T-helper 1 cell treated with Interleukin-12 subunit alpha and Interleukin-12 subunit beta and Interleukin-4 antibody, amounts not matched to agents 30 μg/mL and 1 μg/mL, for 36 hours (primary cell): ENCODE measurements at regions not wholly inside any gene's neighbourhood (a gene's known extent, or its start where the extent isn't known, plus 50 kb on each side); places are given as distances from the start of the nearest gene placed in this dataset.
"Not testable (repeated sequence)": the region's sequence is repeated elsewhere in the genome, so short reads cannot be mapped to it uniquely, and the experiment has no call there.

Source experiments
- H3K27ac Mint-ChIP-seq: one replicate; pipeline ENCODE4 v1.8.0; 2021; ENCODE audit warnings: mild to moderate bottlenecking, mixed read lengths
- H3K27me3 Mint-ChIP-seq: one replicate; pipeline ENCODE4 v1.8.0; 2021; ENCODE audit warnings: low read depth, mixed read lengths
- H3K36me3 Mint-ChIP-seq: one replicate; pipeline ENCODE4 v1.8.0; 2021; ENCODE audit warnings: low read depth, mixed read lengths
- H3K4me1 Mint-ChIP-seq: one replicate; pipeline ENCODE4 v1.8.0; 2021; ENCODE audit warnings: low read depth, mixed read lengths
- H3K4me3 Mint-ChIP-seq: one replicate; pipeline ENCODE4 v1.8.0; 2021; ENCODE audit warnings: mild to moderate bottlenecking, moderate library complexity, mixed read lengths
- H3K9me3 Mint-ChIP-seq: one replicate; pipeline ENCODE4 v1.8.0; 2021; ENCODE audit warnings: mixed read lengths

- Mint-ChIP-seq H3K9me3 (peaks cover 6% of the 10 kb centered on the region), H3K27ac (no peak overlapping the region), H3K4me3 (no peak overlapping the region), H3K27me3 (peaks cover 43% of the 10 kb centered on the region), H3K4me1 (no peaks in the 10 kb centered on the region), H3K36me3 (no peaks in the 10 kb centered on the region)
Observed at GRCh38 chr6:2579804-2580570, 170.7 kb downstream of the MYLK4 start.

GRCh38 chr6:2579241-2579761 is 171.4 kb downstream of the MYLK4 start:
- Mint-ChIP-seq H3K27me3 (peaks cover 49% of the 10 kb centered on the region), H3K9me3 (peaks cover 8% of the 10 kb centered on the region), H3K4me1 (no peaks in the 10 kb centered on the region), H3K27ac (no peak overlapping the region), H3K4me3 (no peak overlapping the region), H3K36me3 (no peaks in the 10 kb centered on the region)

DNA sequence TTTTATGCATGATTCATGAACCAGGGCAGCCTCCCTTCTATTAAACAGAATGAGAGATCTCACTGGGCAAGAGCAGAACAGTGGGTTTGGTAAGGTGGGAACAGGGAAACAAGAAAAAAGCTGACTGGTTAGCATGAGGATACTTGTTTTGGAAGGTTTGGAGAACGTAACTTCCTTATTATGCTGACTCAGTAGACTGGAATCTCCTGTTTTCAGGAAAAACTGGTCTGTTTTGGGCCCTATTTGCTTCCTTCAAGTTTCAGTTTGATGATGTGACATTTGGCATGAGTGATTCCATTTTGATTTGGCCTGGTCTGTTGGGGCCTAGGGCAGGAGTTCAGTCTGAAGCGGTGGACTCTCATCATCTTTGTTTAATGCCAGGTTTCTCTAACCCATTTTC is 172.0 kb downstream of the MYLK4 start:
- Mint-ChIP-seq H3K27me3 (peaks cover 53% of the 10 kb centered on the region), H3K27ac (no peak overlapping the region), H3K36me3 (no peaks in the 10 kb centered on the region), H3K4me3 (no peak overlapping the region), H3K9me3 (peaks cover 8% of the 10 kb centered on the region), H3K4me1 (no peaks in the 10 kb centered on the region)

DNA sequence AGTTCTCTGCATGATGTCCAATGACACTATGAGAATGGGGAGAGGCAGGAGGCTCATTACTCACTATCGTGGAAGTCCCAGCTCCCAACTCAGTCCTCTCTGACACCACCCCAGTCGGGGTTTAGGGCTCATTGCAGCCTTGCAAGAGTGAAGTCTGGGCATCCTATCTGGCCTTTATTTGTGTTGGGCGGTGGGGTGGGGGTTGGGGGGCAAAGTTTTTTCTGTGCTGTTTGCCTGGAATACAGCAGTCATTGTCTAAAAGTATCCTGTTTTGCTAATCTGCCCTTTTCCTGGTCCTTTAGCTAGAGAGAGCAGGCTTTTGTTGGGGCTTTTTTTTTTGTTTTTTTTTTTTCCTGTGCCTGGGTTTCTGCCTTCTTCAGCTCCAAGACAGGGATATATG is 174.2 kb downstream of the MYLK4 start:
- Mint-ChIP-seq H3K4me1 (no peaks in the 10 kb centered on the region), H3K4me3 (no peak overlapping the region), H3K27ac (no peak overlapping the region), H3K36me3 (no peaks in the 10 kb centered on the region), H3K27me3 (peaks cover 58% of the 10 kb centered on the region), H3K9me3 (peaks cover 12% of the 10 kb centered on the region)

- no peak overlapping the region for H3K4me3 Mint-ChIP-seq
- peaks cover 58% of the 10 kb centered on the region for H3K27me3 Mint-ChIP-seq
- H3K36me3 Mint-ChIP-seq, result no peaks in the 10 kb centered on the region
- H3K4me1 Mint-ChIP-seq, result no peaks in the 10 kb centered on the region
- no peak overlapping the region for H3K27ac Mint-ChIP-seq
- peaks cover 12% of the 10 kb centered on the region for H3K9me3 Mint-ChIP-seq
Observed at GRCh38 chr6:2575236-2575635, 175.5 kb downstream of the MYLK4 start.

- Mint-ChIP-seq H3K27me3 (peaks cover 76% of the 10 kb centered on the region), H3K9me3 (peaks cover 17% of the 10 kb centered on the region)
- H3K4me1 Mint-ChIP-seq, H3K36me3 Mint-ChIP-seq, H3K4me3 Mint-ChIP-seq, H3K27ac Mint-ChIP-seq: not testable (repeated sequence)
Observed at GRCh38 chr6:2569420-2569819, 181.3 kb downstream of the MYLK4 start.

- H3K4me3 Mint-ChIP-seq, result no peak overlapping the region
- H3K4me1 Mint-ChIP-seq, result peaks cover 17% of the 10 kb centered on the region
- no peak overlapping the region for H3K27ac Mint-ChIP-seq
- H3K9me3 Mint-ChIP-seq, result peaks cover 13% of the 10 kb centered on the region
- no peaks in the 10 kb centered on the region for H3K36me3 Mint-ChIP-seq
- peaks cover 77% of the 10 kb centered on the region for H3K27me3 Mint-ChIP-seq
Observed at GRCh38 chr6:2566048-2566447, 184.7 kb downstream of the MYLK4 start.

DNA sequence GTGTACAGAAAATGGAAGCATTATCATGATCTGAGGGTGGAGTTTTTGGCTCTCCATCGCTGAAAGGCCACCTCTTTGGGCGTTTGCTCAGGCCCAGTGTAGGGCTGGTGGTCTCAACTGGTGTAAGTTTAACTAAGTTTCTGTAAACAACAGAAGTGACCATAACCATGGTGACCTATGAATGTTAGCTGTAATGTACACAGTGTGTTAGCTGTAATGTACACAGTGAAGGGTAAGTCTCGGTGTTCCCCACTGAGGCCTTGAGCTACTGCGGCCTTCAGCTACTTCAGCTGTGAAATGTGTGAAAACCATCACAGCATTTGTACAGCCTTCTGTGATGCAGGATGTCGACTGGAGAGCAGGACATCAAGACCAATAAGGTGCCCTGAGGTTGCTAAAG is 185.2 kb downstream of the MYLK4 start:
- Mint-ChIP-seq H3K27ac (no peak overlapping the region), H3K27me3 (peaks cover 77% of the 10 kb centered on the region), H3K36me3 (no peaks in the 10 kb centered on the region), H3K4me1 (peaks cover 17% of the 10 kb centered on the region), H3K9me3 (peaks cover 13% of the 10 kb centered on the region), H3K4me3 (no peak overlapping the region)

GRCh38 chr6:2563635-2564034 is 187.1 kb downstream of the MYLK4 start:
- Mint-ChIP-seq H3K36me3 (no peaks in the 10 kb centered on the region), H3K4me3 (peak overlapping the region; percentile 19), H3K27ac (peak overlapping the region; percentile 21), H3K4me1 (peaks cover 17% of the 10 kb centered on the region), H3K9me3 (peaks cover 4% of the 10 kb centered on the region), H3K27me3 (peaks cover 79% of the 10 kb centered on the region)

- H3K4me3 Mint-ChIP-seq, result no peak overlapping the region
- peaks cover 81% of the 10 kb centered on the region for H3K27me3 Mint-ChIP-seq
- no peaks in the 10 kb centered on the region for H3K36me3 Mint-ChIP-seq
- peak overlapping the region; percentile 5 for H3K27ac Mint-ChIP-seq
- H3K9me3 Mint-ChIP-seq, result peaks cover 4% of the 10 kb centered on the region
- H3K4me1 Mint-ChIP-seq, result peaks cover 17% of the 10 kb centered on the region
Observed at GRCh38 chr6:2562721-2563451, 187.8 kb downstream of the MYLK4 start.

DNA sequence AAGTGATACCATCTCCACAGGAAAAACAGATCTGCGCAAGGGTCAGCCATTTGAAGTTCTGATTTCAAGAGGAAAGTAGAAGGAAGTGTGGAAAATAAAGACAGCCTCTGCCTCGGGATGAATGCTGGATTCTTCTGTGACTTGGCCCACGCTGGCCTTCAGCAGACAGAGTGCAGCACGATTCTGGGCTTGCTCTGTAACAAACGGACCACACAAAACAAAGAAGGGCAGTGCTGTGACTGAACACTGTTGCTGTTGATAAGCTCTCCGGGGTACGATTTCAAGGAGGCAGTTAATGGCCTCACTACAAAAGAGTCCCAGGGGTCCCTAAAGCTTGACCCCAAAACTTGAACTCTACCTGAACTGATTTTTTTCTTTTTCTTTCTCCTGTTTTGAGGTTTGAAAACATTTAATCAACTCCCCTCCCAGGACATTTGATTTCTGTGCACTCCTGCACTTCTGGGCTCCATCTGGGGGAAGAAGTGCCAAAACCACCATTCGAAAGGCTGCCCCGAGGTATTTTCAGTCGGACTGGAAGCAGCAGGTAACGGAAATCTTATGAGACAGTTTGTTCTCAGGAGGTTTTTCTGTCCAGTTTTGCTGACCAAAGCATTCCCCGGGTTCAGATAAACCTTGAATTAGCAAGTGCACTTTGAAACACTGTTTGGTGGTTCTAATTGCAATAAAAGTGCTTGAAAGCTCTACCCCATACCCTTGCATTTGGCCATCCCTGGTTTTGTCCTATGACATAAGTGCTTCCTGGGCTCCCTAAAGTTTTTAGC is 189.6 kb downstream of the MYLK4 start:
- H3K4me3 Mint-ChIP-seq, result no peak overlapping the region
- peaks cover 17% of the 10 kb centered on the region for H3K4me1 Mint-ChIP-seq
- no peak overlapping the region for H3K27ac Mint-ChIP-seq
- peaks cover 4% of the 10 kb centered on the region for H3K9me3 Mint-ChIP-seq
- H3K36me3 Mint-ChIP-seq, result no peaks in the 10 kb centered on the region
- H3K27me3 Mint-ChIP-seq, result peaks cover 81% of the 10 kb centered on the region

DNA sequence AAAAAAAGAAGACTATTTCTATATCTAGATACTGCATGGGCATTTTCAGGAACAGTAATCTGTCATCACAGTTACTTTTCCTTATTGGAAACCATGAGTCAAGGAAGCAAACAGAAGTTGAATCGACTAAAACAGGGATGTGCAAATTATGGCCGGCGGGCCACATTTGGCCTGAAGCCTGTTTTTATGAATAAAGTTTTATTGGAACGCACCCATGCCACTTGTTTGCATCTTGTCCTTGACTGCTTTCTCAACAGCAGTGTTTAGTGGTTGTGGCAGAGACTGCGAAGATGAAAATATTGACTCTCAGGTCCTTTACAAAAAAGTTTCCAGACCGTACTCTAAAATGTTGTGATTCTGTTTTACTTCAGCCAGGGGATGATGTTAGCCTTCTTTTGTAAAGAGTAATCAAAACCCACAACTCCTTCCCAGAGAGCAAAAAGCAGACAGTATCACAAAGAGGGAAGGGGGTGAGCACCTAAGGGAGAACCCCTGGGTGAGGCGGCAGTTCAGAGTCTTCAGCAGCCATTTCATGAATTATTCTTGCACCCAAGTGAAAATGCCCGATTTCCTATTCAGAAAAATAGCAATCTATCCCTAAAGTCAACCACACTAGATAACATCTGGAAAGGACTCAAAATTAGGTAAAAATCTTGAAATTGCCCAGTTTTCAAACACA is 190.4 kb downstream of the MYLK4 start:
- Mint-ChIP-seq H3K27ac (no peak overlapping the region), H3K4me3 (no peak overlapping the region), H3K36me3 (no peaks in the 10 kb centered on the region), H3K9me3 (peaks cover 4% of the 10 kb centered on the region), H3K27me3 (peaks cover 83% of the 10 kb centered on the region), H3K4me1 (peaks cover 19% of the 10 kb centered on the region)

- Mint-ChIP-seq H3K27ac (no peak overlapping the region), H3K4me1 (peaks cover 19% of the 10 kb centered on the region), H3K4me3 (no peak overlapping the region), H3K36me3 (no peaks in the 10 kb centered on the region), H3K9me3 (no peaks in the 10 kb centered on the region), H3K27me3 (peaks cover 89% of the 10 kb centered on the region)
Observed at GRCh38 chr6:2558861-2559801, 191.6 kb downstream of the MYLK4 start.
